Parathyroid adenoma (tissue), 2 donors: ENCODE measurements at regions not wholly inside any gene's neighbourhood (a gene's known extent, or its start where the extent isn't known, plus 50 kb on each side); places are given as distances from the start of the nearest gene placed in this dataset.

Experiments
- H2AFZ ChIP-seq: fragments of 300-600 bp; sonication (generic); one replicate; pipeline ENCODE4 v1.7.0; 2017; ENCODE audit warnings: antibody characterized with exemption, mild to moderate bottlenecking
- H3K27ac ChIP-seq: fragments of 300-600 bp; sonication (generic); one replicate; pipeline ENCODE4 v1.7.0; 2017
- H3K27me3 ChIP-seq: fragments of 300-600 bp; sonication (generic); one replicate; pipeline ENCODE4 v1.7.0; 2017; ENCODE audit warnings: low read length; ENCODE audit not compliant: control insufficient read depth, insufficient read depth
- H3K36me3 ChIP-seq: fragments of 300-600 bp; sonication (generic); one replicate; pipeline ENCODE4 v1.7.0; 2017; ENCODE audit warnings: low read length; ENCODE audit not compliant: control insufficient read depth, insufficient read depth
- H3K4me1 ChIP-seq: fragments of 300-600 bp; sonication (generic); one replicate; pipeline ENCODE4 v1.7.0; 2017; ENCODE audit warnings: control low read depth
- H3K4me2 ChIP-seq: fragments of 300-600 bp; sonication (generic); one replicate; pipeline ENCODE4 v1.7.0; 2017; ENCODE audit warnings: low read length
- H3K4me3 ChIP-seq: fragments of 300-600 bp; sonication (generic); one replicate; pipeline ENCODE4 v1.7.0; 2017; ENCODE audit warnings: low read depth, low read length
- H3K79me2 ChIP-seq: fragments of 300-600 bp; sonication (generic); one replicate; pipeline ENCODE4 v1.7.0; 2017; ENCODE audit warnings: control low read depth
- H3K9ac ChIP-seq: fragments of 300-600 bp; sonication (generic); one replicate; pipeline ENCODE4 v1.7.0; 2017; ENCODE audit warnings: mild to moderate bottlenecking
- H3K9me3 ChIP-seq: fragments of 300-600 bp; sonication (generic); one replicate; pipeline ENCODE4 v1.7.0; 2017; ENCODE audit warnings: low read length; ENCODE audit not compliant: control insufficient read depth
- TF ChIP-seq, protein P1 (sequence below): fragments of 300-600 bp; sonication (generic); IDR thresholded peaks from one replicate; pipeline ENCODE4 v1.7.0; 2017; ENCODE audit warnings: antibody characterized with exemption, mild to moderate bottlenecking
- donor health status: primary hyperparathyroidism.

DNA sequence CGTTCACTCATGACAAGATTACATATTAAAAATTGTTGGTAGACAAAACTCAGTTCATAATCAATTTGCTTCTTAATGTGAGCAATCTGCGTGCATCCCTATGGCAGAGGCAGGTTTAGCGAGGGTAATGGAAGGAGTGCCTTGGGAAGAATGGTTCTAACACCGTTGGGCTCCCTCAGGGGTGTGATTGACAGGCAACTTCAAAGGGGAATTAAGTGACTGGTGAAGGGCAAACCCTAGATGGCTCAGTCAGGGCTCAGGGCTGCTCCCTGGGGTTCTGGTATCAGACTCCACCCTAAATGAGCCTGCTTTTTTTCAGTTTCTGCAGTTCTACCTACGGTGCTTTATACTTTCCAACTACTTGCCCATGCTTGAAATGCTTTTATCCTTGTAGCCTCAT, 419.5 kb upstream of the CELF4 start:
- Histone ChIP-seq H3K4me3 (no peak overlapping the region), H3K4me1 (no peaks in the 10 kb centered on the region), H3K9ac (no peak overlapping the region), H2AFZ (no peak overlapping the region), H3K36me3 (no peaks in the 10 kb centered on the region), H3K27ac (no peak overlapping the region), H3K79me2 (no peaks in the 10 kb centered on the region), H3K27me3 (no peaks in the 10 kb centered on the region), H3K9me3 (no peaks in the 10 kb centered on the region), H3K4me2 (no peak overlapping the region)
- TF ChIP-seq, protein P1, sequence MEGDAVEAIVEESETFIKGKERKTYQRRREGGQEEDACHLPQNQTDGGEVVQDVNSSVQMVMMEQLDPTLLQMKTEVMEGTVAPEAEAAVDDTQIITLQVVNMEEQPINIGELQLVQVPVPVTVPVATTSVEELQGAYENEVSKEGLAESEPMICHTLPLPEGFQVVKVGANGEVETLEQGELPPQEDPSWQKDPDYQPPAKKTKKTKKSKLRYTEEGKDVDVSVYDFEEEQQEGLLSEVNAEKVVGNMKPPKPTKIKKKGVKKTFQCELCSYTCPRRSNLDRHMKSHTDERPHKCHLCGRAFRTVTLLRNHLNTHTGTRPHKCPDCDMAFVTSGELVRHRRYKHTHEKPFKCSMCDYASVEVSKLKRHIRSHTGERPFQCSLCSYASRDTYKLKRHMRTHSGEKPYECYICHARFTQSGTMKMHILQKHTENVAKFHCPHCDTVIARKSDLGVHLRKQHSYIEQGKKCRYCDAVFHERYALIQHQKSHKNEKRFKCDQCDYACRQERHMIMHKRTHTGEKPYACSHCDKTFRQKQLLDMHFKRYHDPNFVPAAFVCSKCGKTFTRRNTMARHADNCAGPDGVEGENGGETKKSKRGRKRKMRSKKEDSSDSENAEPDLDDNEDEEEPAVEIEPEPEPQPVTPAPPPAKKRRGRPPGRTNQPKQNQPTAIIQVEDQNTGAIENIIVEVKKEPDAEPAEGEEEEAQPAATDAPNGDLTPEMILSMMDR: no peak

- Histone ChIP-seq H3K4me3 (no peak overlapping the region), H3K36me3 (no peaks in the 10 kb centered on the region), H3K9me3 (no peaks in the 10 kb centered on the region), H3K27ac (no peak overlapping the region), H3K4me2 (no peak overlapping the region), H3K4me1 (no peaks in the 10 kb centered on the region), H3K27me3 (no peaks in the 10 kb centered on the region), H2AFZ (no peak overlapping the region), H3K9ac (no peak overlapping the region), H3K79me2 (no peaks in the 10 kb centered on the region)
- TF ChIP-seq, protein P1: no peak
Measured at GRCh38 chr18:37980556-37980955, 415.0 kb upstream of the CELF4 start.

- no peak overlapping the region for H2AFZ ChIP-seq
- no peaks in the 10 kb centered on the region for H3K9me3 ChIP-seq
- no peaks in the 10 kb centered on the region for H3K4me1 ChIP-seq
- H3K4me2 ChIP-seq: no peak overlapping the region
- H3K27me3 ChIP-seq: no peaks in the 10 kb centered on the region
- no peak overlapping the region for H3K27ac ChIP-seq
- no peaks in the 10 kb centered on the region for H3K36me3 ChIP-seq
- no peaks in the 10 kb centered on the region for H3K79me2 ChIP-seq
- no peak overlapping the region for H3K4me3 ChIP-seq
- H3K9ac ChIP-seq: no peak overlapping the region
- TF ChIP-seq, protein P1: no peak
Measured at GRCh38 chr18:37975446-37975845, 409.8 kb upstream of the CELF4 start.

DNA sequence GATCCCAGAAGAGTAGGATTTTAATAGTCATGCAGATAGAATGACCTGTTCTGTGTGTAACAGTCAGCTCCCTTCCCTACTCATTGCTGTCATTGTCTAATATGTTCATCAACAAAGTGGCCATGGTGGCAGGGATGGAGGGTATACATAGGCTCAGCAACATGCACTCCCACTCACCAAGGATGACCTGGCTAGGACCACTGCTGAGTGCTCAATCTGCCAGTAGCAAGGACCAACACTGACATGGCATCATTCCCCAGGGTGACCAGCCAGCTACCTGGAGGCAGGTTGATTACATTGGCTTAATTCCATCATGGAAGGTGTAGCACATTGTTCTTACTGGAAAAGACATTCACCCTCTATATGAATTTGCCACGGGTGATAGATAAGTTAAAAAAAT, 401.7 kb upstream of the CELF4 start:
- H3K4me3 ChIP-seq: no peak overlapping the region
- H3K4me1 ChIP-seq: no peaks in the 10 kb centered on the region
- no peaks in the 10 kb centered on the region for H3K36me3 ChIP-seq
- H3K9ac ChIP-seq: no peak overlapping the region
- no peaks in the 10 kb centered on the region for H3K79me2 ChIP-seq
- H3K4me2 ChIP-seq: no peak overlapping the region
- no peaks in the 10 kb centered on the region for H3K27me3 ChIP-seq
- no peaks in the 10 kb centered on the region for H3K9me3 ChIP-seq
- H3K27ac ChIP-seq: no peak overlapping the region
- H2AFZ ChIP-seq: no peak overlapping the region
- TF ChIP-seq, protein P1: no peak

GRCh38 chr18:37965572-37965970, 400.0 kb upstream of the CELF4 start:
- no peaks in the 10 kb centered on the region for H3K36me3 ChIP-seq
- H3K27ac ChIP-seq: no peak overlapping the region
- TF ChIP-seq, protein P1: no peak
- no peaks in the 10 kb centered on the region for H3K27me3 ChIP-seq
- no peaks in the 10 kb centered on the region for H3K9me3 ChIP-seq
- no peaks in the 10 kb centered on the region for H3K4me1 ChIP-seq
- H3K4me3 ChIP-seq: no peak overlapping the region
- H3K79me2 ChIP-seq: no peaks in the 10 kb centered on the region
- H3K4me2 ChIP-seq: no peak overlapping the region
- H2AFZ ChIP-seq: no peak overlapping the region
- no peak overlapping the region for H3K9ac ChIP-seq
